SK-N-SH (cell line): ENCODE measurements at regions not wholly inside any gene's neighbourhood (a gene's known extent, or its start where the extent isn't known, plus 50 kb on each side); places are given as distances from the start of the nearest gene placed in this dataset.

Source experiments
- CTCF ChIA-PET: fragments of 300-600, 350-600 bp; formaldehyde crosslinking; extraction: SDS; loops from one replicate; lab custom pipeline; 2021; lab: Yijun Ruan, JAX
- POLR2A ChIA-PET: fragments of 350-600 bp; sonication (Branson Sonifier 250); formaldehyde crosslinking; extraction: SDS; loops from one replicate; lab custom pipeline; 2020; ENCODE audit warnings: antibody characterized with exemption, inconsistent platforms; lab: Yijun Ruan, JAX
- DNase-seq: peaks from one replicate; pipeline ENCODE4 v3.0.0; 2012
- H2AFZ ChIP-seq: fragments of 200-600 bp; sonication (generic); 2 replicates; pipeline ENCODE4 v1.8.1; 2016; ENCODE audit warnings: antibody characterized with exemption, mild to moderate bottlenecking, low read depth
- H3F3A ChIP-seq: fragments of 200-600 bp; sonication (generic); replicated peaks from 2 replicates; pipeline ENCODE3; 2016; ENCODE audit warnings: antibody characterized with exemption, mild to moderate bottlenecking; ENCODE audit not compliant: insufficient read depth
- H3K27ac ChIP-seq, 2 experiments: fragments of 200-500 bp in 1 of 2; fragments of 200-600 bp in 1 of 2; sonication (Bioruptor generic) in 1 of 2; sonication (generic), shearing (Covaris generic) in 1 of 2; 2 replicates each; pipeline versions ENCODE4 v1.5.1 to v1.6.1; 2014 to 2016; ENCODE audit warnings: low read depth in 2 of 2, inconsistent platforms in 1 of 2, low read length in 1 of 2, mild to moderate bottlenecking in 1 of 2, mixed read lengths in 1 of 2
- H3K27me3 ChIP-seq: fragments of 200-600 bp; sonication (generic), shearing (Covaris generic); 2 replicates; pipeline ENCODE4 v1.6.1; 2016; ENCODE audit warnings: mixed run types; ENCODE audit not compliant: insufficient read depth
- H3K36me3 ChIP-seq, 2 experiments: fragments of 200-500 bp in 1 of 2; fragments of 200-600 bp in 1 of 2; sonication (Bioruptor generic) in 1 of 2; sonication (generic) in 1 of 2; replicated peaks in 1 of 2; 2 replicates each; pipeline versions ENCODE3 to v1.5.1; 2014 to 2016; ENCODE audit warnings: low read length in 1 of 2, mild to moderate bottlenecking in 1 of 2; ENCODE audit not compliant: insufficient read depth in 2 of 2, control insufficient read depth in 1 of 2
- H3K4me1 ChIP-seq, 2 experiments: fragments of 200-500 bp in 1 of 2; fragments of 200-600 bp in 1 of 2; sonication (Bioruptor generic) in 1 of 2; sonication (generic), shearing (Covaris generic) in 1 of 2; 2 replicates each; pipeline versions ENCODE4 v1.5.1 to v1.6.1; 2014 to 2016; ENCODE audit warnings: low read depth in 1 of 2, low read length in 1 of 2, mixed run types in 1 of 2; ENCODE audit not compliant: insufficient read depth in 2 of 2, control insufficient read depth in 1 of 2
- H3K4me2 ChIP-seq: fragments of 200-600 bp; sonication (generic), shearing (Covaris generic); 2 replicates; pipeline ENCODE4 v1.6.1; 2017; ENCODE audit warnings: mixed run types
- H3K4me3 ChIP-seq, 2 experiments: fragments of 200-500 bp in 1 of 2; fragments of 200-600 bp in 1 of 2; sonication (Bioruptor generic) in 1 of 2; sonication (generic), shearing (Covaris generic) in 1 of 2; 2 replicates each; pipeline versions ENCODE4 v1.5.1 to v1.8.1; 2014 to 2016; ENCODE audit warnings: low read depth in 2 of 2, inconsistent platforms in 1 of 2, low read length in 1 of 2, mild to moderate bottlenecking in 1 of 2, mixed read lengths in 1 of 2, moderate library complexity in 1 of 2
- H3K79me2 ChIP-seq: fragments of 200-600 bp; sonication (generic); 2 replicates; pipeline ENCODE4 v1.8.1; 2017; ENCODE audit warnings: mild to moderate bottlenecking; ENCODE audit not compliant: insufficient read depth
- H3K9ac ChIP-seq: fragments of 200-600 bp; sonication (generic); 2 replicates; pipeline ENCODE4 v1.6.1; 2017; ENCODE audit warnings: mixed run types
- H3K9me2 ChIP-seq: fragments of 200-600 bp; sonication (generic); 2 replicates; pipeline ENCODE4 v1.6.1; 2017; ENCODE audit warnings: mixed run types
- H3K9me3 ChIP-seq: fragments of 200-600 bp; sonication (generic); 2 replicates; pipeline ENCODE4 v1.6.1; 2017; ENCODE audit warnings: mixed run types, mild to moderate bottlenecking, moderate library complexity
- H4K20me1 ChIP-seq: fragments of 200-600 bp; sonication (generic); 2 replicates; pipeline ENCODE4 v1.6.1; 2017; ENCODE audit warnings: mild to moderate bottlenecking, mixed run types; ENCODE audit not compliant: insufficient read depth
- CHD2 ChIP-seq: fragments of 150-350 bp; IDR thresholded peaks from 2 replicates; pipeline ENCODE4 v1.6.1; 2018; ENCODE audit warnings: low read length; ENCODE audit not compliant: partially characterized antibody
- ELF1 ChIP-seq: IDR thresholded peaks from 2 replicates; pipeline ENCODE4 v1.4.0; 2012
- EP300 ChIP-seq, 2 experiments: IDR thresholded peaks; 2 replicates each; pipeline versions ENCODE4 v1.4.0 to v1.6.1; 2012; ENCODE audit warnings: borderline replicate concordance in 1 of 2, low read depth in 1 of 2, low read length in 1 of 2
- FOSL2 ChIP-seq: IDR thresholded peaks from 2 replicates; pipeline ENCODE4 v1.4.0; 2012; ENCODE audit warnings: low read depth, mild to moderate bottlenecking, moderate library complexity, borderline replicate concordance
- FOXJ3 ChIP-seq: sonication (generic); formaldehyde crosslinking; IDR thresholded peaks from 2 replicates; pipeline ENCODE4 v1.5.1; 2020; ENCODE audit warnings: mild to moderate bottlenecking, missing genetic modification reagents
- FOXM1 ChIP-seq: IDR thresholded peaks from 2 replicates; pipeline ENCODE4 v1.4.0; 2012; ENCODE audit warnings: low read depth, mild to moderate bottlenecking
- JUND ChIP-seq: IDR thresholded peaks from 2 replicates; pipeline ENCODE4 v1.4.0; 2012
- MEF2A ChIP-seq: IDR thresholded peaks from 2 replicates; pipeline ENCODE4 v1.4.0; 2012; ENCODE audit warnings: low read depth, borderline replicate concordance
- MXI1 ChIP-seq: IDR thresholded peaks from 2 replicates; pipeline ENCODE4 v1.6.1; 2012; ENCODE audit warnings: mild to moderate bottlenecking, low read depth, low read length, improper control_type of control experiment
- NFIC ChIP-seq: IDR thresholded peaks from 2 replicates; pipeline ENCODE4 v1.4.0; 2012; ENCODE audit warnings: borderline replicate concordance
- POLR2AphosphoS5 ChIP-seq: IDR thresholded peaks from 2 replicates; pipeline ENCODE4 v1.6.1; 2012; ENCODE audit warnings: low read depth, low read length
- RAD21 ChIP-seq: IDR thresholded peaks from 2 replicates; pipeline ENCODE4 v1.6.1; 2012; ENCODE audit warnings: mild to moderate bottlenecking, low read length
- RCOR1 ChIP-seq: fragments of 150-350 bp; IDR thresholded peaks from 2 replicates; pipeline ENCODE4 v1.6.1; 2017; ENCODE audit warnings: antibody characterized with exemption, low read length
- RFX5 ChIP-seq: IDR thresholded peaks from 2 replicates; pipeline ENCODE4 v1.6.1; 2012; ENCODE audit warnings: mild to moderate bottlenecking, improper control_type of control experiment, low read length
- RXRA ChIP-seq: IDR thresholded peaks from 2 replicates; pipeline ENCODE4 v1.4.0; 2012; ENCODE audit warnings: low read depth, mild to moderate bottlenecking, borderline replicate concordance
- SIN3A ChIP-seq: IDR thresholded peaks from 2 replicates; pipeline ENCODE4 v1.6.1; 2012; ENCODE audit warnings: low read depth, mild to moderate bottlenecking, low read length, moderate library complexity, borderline replicate concordance
- SMC3 ChIP-seq: IDR thresholded peaks from 2 replicates; pipeline ENCODE4 v1.6.1; 2012; ENCODE audit warnings: low read depth, low read length, improper control_type of control experiment
- TAF1 ChIP-seq: IDR thresholded peaks from 2 replicates; pipeline ENCODE4 v1.6.1; 2012; ENCODE audit warnings: low read depth, mild to moderate bottlenecking, low read length, moderate library complexity, borderline replicate concordance
- TCF12 ChIP-seq: IDR thresholded peaks from 2 replicates; pipeline ENCODE4 v1.4.0; 2012
- TEAD4 ChIP-seq: IDR thresholded peaks from 2 replicates; pipeline ENCODE4 v1.4.0; 2012; ENCODE audit warnings: mild to moderate bottlenecking, borderline replicate concordance; ENCODE audit not compliant: insufficient read depth
- YY1 ChIP-seq: IDR thresholded peaks from 2 replicates; pipeline ENCODE4 v1.4.0; 2012; ENCODE audit warnings: low read depth, mild to moderate bottlenecking
- WGBS: methylation state at CpG from one replicate; pipeline ENCODE4 v1.1.6; 2017; ENCODE audit warnings: low lambda C conversion rate; 5-methylcytosine and 5-hydroxymethylcytosine counted together
- TF ChIP-seq, protein P1 (sequence below): fragments of 200-600 bp; sonication (generic); IDR thresholded peaks from 2 replicates; pipeline ENCODE4 v1.6.1; 2017; ENCODE audit warnings: antibody characterized with exemption, mild to moderate bottlenecking, moderate library complexity
- TF ChIP-seq, protein P2 (sequence below): IDR thresholded peaks from 2 replicates; pipeline ENCODE4 v1.4.0; 2012; ENCODE audit warnings: low read depth, borderline replicate concordance
- TF ChIP-seq, protein P3 (sequence below): IDR thresholded peaks from 2 replicates; pipeline ENCODE4 v1.4.0; 2012; ENCODE audit warnings: low read depth, borderline replicate concordance
- TF ChIP-seq, protein P4 (sequence below): fragments of 150-350 bp; IDR thresholded peaks from 2 replicates; pipeline ENCODE4 v1.6.1; 2016; ENCODE audit warnings: mild to moderate bottlenecking, low read depth, low read length
- TF ChIP-seq, protein P5 (sequence below): fragments of 150-350 bp; IDR thresholded peaks from 2 replicates; pipeline ENCODE4 v1.6.1; 2017; ENCODE audit warnings: antibody characterized with exemption, low read length, low read depth, borderline replicate concordance
- TF ChIP-seq, protein P6 (sequence below): IDR thresholded peaks from 2 replicates; pipeline ENCODE4; 2012

DNA sequence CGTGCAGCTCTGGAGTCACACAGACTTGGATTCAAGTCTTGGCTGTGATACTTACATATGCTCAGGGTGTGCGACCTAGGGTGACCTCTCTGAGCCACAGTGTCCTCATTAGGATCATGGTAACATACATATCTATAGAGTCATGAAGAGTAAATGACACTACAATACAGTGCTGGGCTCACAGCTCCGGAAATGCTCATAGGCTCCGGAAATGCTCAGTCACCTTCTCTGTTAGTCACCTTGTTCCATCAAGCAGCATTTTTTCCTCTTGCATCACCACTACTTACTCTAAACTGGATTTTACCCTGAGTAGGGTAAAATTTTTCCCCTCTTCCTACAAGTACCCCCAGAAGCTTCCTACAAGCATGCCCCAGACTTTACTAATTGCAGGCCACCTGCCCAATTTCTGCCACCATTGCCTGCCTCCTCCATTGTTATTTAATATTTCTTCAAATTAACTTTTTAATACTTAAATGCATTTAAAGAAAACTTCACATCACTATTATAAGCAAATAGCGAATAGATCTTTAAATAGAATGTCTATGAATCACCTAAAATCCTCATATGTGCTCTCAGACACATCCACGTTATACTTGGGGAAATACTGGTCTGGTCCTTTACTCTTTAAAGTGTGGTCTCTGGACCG lies 147.6 kb upstream of the SPRY4 start:
- H3K4me3 ChIP-seq = no peak overlapping the region
- H3K9me2 ChIP-seq = no peaks in the 10 kb centered on the region
- whole genome bisulfite sequencing = 31% methylated on average over 7 of the region's 7 CpGs
- ChIA-PET POLR2A (no interaction called here), CTCF (no interaction called here)
- peaks cover 6 to 8% of the 10 kb centered on the region in 2 experiments; a peak in 2 of 4 replicates for H3K4me1 ChIP-seq
- peak overlapping the region; percentile 51 for H3K9ac ChIP-seq
- H3F3A ChIP-seq = peaks cover 24% of the 10 kb centered on the region
- H3K36me3 ChIP-seq = no peaks in the 10 kb centered on the region
- H3K4me2 ChIP-seq = peak overlapping the region; percentile 41
- H4K20me1 ChIP-seq = no peaks in the 10 kb centered on the region
- peak overlapping the region in 1 of 2 experiments; percentile 91; a peak in 2 of 4 replicates for H3K27ac ChIP-seq
- H3K27me3 ChIP-seq = no peaks in the 10 kb centered on the region
- no peaks in the 10 kb centered on the region for H3K79me2 ChIP-seq
- no peaks in the 10 kb centered on the region for H3K9me3 ChIP-seq
- H2AFZ ChIP-seq = peak overlapping the region; percentile 19; the same call in 1 of the 2 replicates
- no peak for DNase-seq
- TF ChIP-seq RCOR1 (no peak), MEF2A (peak; percentile 26; the same call in 1 of the 2 replicates), JUND (peak; percentile 83), SMC3 (no peak), RXRA (peak; percentile 84; the same call in 1 of the 2 replicates), RAD21 (no peak), MXI1 (no peak), NFIC (peak; percentile 84), TCF12 (peak; percentile 78), RFX5 (no peak), ELF1 (peak; percentile 21; the same call in 1 of the 2 replicates), YY1 (no peak), SIN3A (0 out of 2 replicates have a peak, but pooled peaks have one; percentile 19), POLR2AphosphoS5 (peak; percentile 29; the same call in 1 of the 2 replicates), TAF1 (no peak), FOXM1 (no peak), EP300 (IDR thresholded peaks at IDR 0.05; ENCODE audit: borderline replicate concordance in 1 of 2, low read depth in 1 of 2, low read length in 1 of 2) (peak in 1 of 2 experiments; percentile 85; a peak in 1 of 4 replicates), TEAD4 (peak; percentile 63; the same call in 1 of the 2 replicates), CHD2 (no peak), FOSL2 (peak; percentile 90), FOXJ3 (CRISPR knock-in tag) (no peak)
- TF ChIP-seq, protein P1, sequence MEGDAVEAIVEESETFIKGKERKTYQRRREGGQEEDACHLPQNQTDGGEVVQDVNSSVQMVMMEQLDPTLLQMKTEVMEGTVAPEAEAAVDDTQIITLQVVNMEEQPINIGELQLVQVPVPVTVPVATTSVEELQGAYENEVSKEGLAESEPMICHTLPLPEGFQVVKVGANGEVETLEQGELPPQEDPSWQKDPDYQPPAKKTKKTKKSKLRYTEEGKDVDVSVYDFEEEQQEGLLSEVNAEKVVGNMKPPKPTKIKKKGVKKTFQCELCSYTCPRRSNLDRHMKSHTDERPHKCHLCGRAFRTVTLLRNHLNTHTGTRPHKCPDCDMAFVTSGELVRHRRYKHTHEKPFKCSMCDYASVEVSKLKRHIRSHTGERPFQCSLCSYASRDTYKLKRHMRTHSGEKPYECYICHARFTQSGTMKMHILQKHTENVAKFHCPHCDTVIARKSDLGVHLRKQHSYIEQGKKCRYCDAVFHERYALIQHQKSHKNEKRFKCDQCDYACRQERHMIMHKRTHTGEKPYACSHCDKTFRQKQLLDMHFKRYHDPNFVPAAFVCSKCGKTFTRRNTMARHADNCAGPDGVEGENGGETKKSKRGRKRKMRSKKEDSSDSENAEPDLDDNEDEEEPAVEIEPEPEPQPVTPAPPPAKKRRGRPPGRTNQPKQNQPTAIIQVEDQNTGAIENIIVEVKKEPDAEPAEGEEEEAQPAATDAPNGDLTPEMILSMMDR = no peak
- TF ChIP-seq, protein P2, sequence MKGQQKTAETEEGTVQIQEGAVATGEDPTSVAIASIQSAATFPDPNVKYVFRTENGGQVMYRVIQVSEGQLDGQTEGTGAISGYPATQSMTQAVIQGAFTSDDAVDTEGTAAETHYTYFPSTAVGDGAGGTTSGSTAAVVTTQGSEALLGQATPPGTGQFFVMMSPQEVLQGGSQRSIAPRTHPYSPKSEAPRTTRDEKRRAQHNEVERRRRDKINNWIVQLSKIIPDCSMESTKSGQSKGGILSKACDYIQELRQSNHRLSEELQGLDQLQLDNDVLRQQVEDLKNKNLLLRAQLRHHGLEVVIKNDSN = no peak
- TF ChIP-seq, protein P3, sequence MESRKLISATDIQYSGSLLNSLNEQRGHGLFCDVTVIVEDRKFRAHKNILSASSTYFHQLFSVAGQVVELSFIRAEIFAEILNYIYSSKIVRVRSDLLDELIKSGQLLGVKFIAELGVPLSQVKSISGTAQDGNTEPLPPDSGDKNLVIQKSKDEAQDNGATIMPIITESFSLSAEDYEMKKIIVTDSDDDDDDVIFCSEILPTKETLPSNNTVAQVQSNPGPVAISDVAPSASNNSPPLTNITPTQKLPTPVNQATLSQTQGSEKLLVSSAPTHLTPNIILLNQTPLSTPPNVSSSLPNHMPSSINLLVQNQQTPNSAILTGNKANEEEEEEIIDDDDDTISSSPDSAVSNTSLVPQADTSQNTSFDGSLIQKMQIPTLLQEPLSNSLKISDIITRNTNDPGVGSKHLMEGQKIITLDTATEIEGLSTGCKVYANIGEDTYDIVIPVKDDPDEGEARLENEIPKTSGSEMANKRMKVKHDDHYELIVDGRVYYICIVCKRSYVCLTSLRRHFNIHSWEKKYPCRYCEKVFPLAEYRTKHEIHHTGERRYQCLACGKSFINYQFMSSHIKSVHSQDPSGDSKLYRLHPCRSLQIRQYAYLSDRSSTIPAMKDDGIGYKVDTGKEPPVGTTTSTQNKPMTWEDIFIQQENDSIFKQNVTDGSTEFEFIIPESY = no peak
- TF ChIP-seq, protein P4, sequence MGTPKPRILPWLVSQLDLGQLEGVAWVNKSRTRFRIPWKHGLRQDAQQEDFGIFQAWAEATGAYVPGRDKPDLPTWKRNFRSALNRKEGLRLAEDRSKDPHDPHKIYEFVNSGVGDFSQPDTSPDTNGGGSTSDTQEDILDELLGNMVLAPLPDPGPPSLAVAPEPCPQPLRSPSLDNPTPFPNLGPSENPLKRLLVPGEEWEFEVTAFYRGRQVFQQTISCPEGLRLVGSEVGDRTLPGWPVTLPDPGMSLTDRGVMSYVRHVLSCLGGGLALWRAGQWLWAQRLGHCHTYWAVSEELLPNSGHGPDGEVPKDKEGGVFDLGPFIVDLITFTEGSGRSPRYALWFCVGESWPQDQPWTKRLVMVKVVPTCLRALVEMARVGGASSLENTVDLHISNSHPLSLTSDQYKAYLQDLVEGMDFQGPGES = no peak
- TF ChIP-seq, protein P5, sequence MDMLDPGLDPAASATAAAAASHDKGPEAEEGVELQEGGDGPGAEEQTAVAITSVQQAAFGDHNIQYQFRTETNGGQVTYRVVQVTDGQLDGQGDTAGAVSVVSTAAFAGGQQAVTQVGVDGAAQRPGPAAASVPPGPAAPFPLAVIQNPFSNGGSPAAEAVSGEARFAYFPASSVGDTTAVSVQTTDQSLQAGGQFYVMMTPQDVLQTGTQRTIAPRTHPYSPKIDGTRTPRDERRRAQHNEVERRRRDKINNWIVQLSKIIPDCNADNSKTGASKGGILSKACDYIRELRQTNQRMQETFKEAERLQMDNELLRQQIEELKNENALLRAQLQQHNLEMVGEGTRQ = no peak
- TF ChIP-seq, protein P6, sequence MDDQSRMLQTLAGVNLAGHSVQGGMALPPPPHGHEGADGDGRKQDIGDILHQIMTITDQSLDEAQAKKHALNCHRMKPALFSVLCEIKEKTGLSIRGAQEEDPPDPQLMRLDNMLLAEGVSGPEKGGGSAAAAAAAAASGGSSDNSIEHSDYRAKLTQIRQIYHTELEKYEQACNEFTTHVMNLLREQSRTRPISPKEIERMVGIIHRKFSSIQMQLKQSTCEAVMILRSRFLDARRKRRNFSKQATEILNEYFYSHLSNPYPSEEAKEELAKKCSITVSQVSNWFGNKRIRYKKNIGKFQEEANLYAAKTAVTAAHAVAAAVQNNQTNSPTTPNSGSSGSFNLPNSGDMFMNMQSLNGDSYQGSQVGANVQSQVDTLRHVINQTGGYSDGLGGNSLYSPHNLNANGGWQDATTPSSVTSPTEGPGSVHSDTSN = peak; percentile 72; the same call in 1 of the 2 replicates
